Activated CD4-positive, alpha-beta T cell treated with anti-CD3 and anti-CD28 coated beads, Interleukin-2, amount 50 U/mL, for 48 hours (primary cell): ENCODE measurements at regions not wholly inside any gene's neighbourhood (a gene's known extent, or its start where the extent isn't known, plus 50 kb on each side); places are given as distances from the start of the nearest gene placed in this dataset.
A peak's percentile ranks its signal among the peaks of the same experiment; 100 is the strongest.

ENCODE experiments used
- DNase-seq, 2 experiments: peaks; one replicate each; pipeline ENCODE4 v3.0.0-alpha.2; 2020

DNA sequence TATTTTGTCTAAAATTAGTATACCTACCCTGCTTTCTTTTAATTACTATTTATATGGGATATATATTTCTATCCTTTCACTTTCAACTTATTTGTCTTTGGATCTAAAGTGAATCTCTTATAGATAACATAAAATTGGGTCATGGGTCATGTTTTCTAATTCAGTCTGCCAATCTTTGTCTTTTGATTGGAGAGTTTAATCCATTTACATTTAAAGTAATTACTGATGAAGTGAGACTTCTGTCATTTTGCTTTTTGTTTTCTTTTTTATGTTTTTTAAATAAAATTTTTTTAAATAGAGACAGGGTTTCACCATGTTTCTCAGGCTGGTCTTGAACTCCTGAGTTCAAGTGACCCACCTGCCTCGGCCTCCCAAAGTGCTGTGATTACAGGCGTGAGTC, 50.5 kb upstream of the PRDM1 start:
- DNase-seq: no peak

DNA sequence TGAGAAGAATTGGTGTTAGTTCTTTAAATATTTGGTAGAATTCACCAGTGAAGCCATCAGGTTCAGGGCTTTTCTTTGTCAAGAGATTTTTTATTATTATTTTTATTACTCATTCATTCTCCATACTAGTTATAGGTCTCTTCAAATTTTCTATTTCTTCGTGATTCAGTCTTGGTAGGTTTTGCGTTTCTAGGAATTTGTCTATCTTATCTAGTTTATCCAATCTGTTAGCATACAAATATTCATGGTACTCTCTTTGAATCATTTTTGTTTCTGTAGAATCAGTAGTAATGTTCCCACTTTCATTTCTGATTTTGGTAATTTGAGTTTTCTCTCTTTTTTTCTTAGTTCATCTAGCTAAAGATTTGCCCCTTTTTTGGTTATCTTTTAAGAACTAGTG, 52.3 kb upstream of the PRDM1 start:
- no peak for DNase-seq

DNA sequence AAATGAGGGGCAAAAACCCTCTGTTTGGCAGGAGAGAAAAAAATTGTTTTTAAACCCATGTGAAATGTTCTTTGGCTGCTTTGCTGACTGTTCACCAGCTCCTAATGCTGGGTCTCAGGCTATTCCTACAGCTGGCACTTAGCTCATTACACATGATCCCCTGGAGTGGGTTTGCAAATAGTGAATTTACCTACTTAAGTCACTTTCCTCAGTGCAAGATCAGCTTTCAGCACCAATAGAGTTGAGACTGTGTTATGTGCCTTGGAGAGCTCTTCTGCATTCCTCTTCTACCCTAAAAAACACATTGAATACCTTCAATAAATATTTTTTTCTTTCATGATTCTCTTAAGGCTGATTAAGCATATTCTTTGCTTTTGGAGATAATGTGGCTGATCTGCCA, 58.4 kb upstream of the PRDM1 start:
- DNase-seq: no peak

DNA sequence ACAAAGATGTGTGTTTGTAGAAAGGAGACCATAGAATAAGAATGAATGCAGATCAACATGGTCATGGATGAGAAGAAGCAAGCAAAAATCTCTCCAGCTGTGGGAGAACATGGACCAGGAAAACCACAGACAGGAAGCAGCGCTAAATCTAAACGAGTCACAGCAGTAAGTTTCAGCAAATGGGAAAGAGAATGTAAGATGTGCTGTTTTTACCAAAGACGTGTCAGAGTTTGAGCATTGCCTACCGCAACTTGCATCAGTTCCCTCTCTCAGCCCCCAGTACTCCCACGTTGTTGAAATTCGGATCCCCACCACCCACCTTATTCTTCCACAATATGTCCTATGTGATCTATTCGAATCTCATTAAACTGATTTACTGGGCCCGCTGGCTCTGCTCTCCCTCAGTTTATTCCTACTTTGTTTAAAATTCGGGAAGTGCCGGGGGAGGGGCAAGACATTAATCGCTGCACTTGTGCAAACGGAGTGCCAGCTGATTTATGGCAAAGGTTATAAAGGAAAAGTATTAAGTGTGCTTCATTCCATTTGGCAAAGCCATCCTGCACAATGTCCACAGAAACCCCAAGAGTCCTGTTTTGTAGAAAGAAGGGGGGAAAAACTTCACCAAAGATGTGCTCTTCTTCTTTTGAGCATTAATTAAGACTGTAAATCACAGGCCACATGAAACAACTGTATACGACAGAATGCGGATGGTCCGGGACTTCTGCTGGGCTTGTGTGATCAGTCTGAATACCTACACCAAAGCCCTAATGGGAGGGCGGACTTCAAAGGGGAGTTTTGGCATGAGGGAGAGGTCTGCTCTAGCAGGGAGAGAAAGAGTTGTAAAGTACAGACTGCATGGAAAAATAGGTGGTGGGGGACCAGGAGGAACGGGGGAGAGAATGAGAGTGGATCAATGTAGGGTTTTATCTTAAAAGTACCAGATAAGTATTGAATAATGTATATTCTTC, 59.1 kb upstream of the PRDM1 start:
- DNase-seq: no peak

DNA sequence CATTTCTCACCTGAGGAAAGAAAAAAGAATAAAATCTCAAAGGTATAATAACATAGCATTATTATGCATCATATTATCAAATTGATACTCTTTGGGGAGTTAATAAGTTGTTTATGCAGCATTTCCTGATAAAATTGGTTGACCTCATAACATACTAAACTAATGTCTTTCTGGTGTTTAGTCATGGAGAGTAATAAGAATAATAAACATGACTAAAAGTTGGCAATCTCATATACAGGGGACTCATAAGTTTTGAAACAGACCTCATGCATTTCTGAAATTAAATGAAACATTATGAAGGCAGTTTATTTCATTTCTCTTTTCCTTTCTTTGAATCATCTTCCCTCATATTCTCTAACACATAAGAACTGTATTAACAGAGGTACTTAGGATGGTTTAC, 60.5 kb upstream of the PRDM1 start:
- no peak for DNase-seq

DNA sequence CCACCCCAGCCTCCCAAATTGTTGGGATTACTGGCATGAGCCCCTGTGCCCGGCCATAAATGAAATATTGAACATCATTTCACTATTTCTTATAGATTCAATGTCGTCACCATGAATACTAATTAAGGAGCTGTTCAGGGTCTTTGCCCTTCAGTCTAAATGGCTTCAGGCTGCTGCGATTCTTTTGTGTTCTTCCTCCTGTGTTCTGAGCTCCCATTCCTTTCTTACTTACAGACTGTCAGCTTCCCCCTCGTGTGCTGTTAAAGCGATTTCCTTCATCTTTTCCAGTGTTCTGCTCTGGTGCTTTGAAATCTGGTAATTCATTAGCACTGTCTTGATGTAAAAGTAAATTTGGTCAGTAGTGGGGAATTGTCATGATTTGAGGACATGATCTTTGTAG, 63.3 kb upstream of the PRDM1 start:
- no peak for DNase-seq

DNA sequence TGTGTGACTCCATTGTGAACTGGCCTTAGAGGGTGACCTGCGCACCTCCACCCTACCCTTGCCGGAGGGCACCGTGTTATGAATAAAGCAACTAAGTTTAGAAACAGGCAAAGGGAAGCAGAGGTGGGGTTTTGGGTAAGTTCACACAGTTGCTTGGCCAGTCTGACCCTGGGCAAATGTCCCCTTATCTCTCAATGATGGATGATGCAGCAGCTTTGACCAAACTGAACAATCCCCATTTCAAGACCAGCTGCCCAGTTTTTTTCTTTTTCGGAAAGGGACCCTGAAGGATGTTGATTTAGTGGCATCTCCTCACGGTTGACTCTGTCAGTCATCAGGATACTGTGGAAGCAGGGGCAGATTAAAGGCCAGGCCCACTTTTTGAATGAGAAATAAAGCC, 68.7 kb upstream of the PRDM1 start:
- DNase-seq: no peak

DNA sequence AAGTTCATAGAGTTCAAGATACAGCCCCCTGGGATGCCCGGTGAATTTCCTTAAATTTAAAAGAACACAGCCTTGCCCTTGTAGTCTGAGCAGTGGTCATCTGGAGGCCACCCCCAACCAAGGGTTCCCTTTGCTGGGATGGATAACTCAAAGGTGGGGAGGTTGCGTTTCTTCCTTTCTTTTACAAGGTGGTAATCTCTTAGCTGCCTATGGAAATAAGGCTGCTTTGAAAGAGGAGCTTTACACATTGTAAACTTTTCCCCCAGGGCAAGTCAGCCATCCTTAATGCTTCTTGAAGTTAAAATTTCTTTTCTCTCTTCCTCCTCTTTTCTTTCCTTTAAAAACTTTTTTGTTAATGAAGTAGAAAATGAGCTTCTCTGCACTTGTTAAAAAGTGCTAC, 71.2 kb upstream of the PRDM1 start:
- no peak for DNase-seq

DNA sequence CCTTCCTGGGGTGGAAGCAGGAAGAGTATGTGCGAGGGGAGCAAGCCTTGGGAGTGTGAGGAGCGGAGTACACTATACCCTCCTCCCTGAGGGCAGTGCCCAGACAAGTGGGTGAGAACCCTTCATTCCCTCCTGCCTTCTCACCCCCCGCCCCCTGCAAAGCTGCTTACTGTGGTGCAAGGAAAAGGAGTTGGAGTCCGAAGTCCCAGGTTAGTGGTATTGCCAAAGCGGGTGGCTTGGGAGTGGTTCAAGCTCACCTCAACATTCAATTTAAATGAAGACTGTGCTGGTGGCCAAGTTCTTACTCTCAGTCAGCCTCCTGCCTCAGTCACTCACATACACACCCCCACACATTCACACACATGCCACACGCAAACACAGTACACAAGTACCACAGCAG, 74.7 kb upstream of the PRDM1 start:
- DNase-seq: no peak

DNA sequence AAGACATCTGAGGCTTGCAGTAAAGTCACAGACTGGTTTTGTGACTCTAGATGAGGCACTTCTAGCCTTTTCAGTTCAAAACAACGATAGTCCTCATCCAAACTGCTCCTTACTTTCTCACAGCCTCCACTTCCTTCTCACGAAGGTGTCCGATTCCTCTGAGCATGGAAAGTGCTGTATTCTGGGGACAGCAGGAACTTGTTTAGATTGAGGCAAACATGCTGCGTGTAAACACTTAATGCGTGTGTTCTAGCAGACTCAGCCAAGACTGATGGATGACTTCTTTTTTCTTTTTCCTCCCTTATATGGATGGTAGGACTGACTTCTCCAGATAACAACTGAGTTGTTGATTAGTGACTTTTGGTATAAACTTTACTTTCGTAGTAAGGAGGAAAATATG, 80.2 kb upstream of the PRDM1 start:
- no peak for DNase-seq

DNA sequence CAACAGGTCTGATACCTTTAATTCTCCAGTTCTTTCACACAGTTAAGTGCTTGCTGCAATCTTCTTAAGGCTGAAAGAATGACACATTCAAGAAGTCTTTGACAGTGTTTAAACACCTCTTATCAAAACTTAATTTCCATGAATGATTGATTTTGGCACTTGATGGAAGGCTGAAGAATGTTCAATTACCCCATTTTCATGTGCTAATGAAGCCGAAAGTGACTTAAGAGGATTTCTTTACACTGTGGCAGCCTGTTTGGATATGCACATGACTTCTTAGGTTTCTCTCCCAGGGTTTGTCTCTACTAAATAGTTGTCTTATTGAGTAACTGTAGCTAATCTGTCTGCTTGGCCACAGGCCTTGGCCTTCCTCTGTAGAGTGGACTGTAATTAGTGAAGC, 81.1 kb upstream of the PRDM1 start:
- no peak for DNase-seq

DNA sequence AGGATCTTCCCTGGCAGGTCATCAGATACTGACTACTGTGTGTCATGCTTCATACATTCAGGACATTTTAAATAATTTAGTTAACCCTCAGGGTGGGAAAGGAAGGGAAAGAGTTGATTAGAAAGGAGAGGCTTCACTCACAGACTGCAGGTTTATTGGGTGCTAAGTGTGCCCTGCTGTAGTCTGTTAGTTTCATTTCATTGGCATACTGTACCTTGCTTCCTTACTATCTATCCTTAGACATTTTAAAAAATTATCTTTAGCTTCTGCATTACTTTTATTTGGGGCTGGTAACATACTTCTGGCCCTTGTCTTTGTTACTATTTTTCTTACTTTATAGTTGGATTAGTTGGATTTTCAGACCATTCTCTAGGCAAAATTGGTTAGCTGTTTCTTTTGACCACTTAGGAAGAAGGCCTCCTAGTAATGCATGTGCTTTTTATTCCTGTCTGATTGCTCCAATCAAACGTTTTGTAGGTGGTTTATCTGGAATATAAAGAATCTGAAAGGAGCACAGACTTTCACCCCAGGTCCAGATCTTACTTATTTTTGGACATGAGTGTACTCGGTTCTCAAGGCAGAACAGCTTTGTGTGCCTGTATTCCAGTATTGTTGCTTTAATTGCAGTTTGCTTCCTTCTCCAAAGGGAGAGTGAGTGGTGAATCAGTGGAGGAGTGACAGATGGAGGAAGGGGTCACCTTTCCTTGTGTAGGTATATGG, 82.7 kb upstream of the PRDM1 start:
- DNase-seq: no peak

DNA sequence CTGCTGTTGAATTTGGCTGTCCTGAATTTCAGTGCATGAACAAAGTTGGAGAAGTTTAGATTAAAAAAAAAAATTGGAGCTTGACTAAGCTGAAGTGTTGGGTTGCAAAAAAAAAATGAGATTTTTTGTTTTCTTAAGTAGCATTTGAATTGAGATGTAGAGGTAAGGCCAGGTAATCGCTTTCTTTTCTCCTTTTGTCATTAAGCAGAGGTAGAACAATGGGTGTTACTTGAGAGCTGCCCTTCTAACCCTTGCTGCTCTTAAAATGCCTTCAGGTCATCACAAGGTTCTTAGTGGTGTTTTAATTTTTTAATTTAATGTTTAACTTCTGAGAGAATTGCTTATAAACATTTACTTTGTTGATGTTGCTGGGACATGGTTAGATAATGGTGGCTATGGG, 84.1 kb upstream of the PRDM1 start:
- DNase-seq: no peak

DNA sequence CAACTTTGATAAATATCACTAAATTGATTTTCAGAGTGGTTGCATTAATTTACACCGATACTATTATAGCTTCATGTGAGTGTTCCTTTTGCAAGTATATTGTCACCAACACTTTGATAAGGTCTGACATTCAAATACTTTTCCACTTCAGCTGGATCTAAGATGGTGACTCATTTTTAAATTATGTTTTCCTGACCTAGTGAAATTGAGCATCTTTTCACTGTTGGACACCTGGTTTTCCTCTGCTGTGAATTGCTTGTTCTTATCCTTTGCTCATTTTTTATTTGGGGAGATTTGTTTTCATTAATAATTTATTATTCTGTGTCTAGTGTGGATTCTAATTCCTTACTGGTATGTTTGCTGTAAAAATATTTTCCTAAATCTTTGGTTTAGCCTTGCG, 85.2 kb upstream of the PRDM1 start:
- no peak for DNase-seq

DNA sequence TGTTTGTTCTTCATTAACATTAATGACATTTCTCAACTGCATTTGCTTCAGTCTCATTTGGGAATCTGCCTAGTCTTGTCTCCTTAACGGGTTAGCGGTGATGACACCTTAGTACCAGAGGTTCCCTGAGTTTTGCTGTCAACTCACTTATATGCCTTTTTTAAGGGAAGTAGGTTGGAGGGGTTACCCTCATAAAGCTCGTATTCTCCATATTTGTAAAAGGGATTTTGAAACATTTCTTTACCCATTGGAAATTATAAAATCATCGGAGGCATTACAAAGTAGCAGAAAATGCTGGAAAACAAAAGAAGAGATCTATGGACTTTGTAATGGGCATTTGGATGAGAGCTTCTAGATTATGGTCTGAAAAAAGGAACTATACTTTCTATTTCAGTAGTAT, 88.7 kb upstream of the PRDM1 start:
- no peak for DNase-seq

DNA sequence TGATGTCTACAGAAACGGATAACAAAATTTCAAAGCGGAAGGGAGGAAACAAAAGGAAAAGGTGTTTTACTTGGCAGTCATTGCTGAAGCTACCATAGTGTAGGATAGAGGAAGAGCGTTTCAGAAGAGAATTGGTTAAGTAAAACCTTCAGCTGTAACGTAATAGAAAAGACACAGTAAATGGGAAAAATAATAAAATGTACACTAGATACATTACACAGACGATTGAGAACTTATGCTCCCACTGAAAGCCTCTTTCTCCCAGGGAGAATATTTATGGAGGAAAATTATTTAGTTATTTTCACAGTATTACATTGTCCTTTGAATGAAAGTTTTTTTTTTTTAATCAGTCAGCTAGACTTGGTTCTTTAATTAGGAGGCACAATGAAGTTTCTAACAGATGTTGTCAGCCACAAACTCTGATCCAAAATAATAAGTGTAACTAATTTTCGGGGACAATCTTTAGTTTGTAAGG, 90.7 kb upstream of the PRDM1 start:
- DNase-seq: no peak

DNA sequence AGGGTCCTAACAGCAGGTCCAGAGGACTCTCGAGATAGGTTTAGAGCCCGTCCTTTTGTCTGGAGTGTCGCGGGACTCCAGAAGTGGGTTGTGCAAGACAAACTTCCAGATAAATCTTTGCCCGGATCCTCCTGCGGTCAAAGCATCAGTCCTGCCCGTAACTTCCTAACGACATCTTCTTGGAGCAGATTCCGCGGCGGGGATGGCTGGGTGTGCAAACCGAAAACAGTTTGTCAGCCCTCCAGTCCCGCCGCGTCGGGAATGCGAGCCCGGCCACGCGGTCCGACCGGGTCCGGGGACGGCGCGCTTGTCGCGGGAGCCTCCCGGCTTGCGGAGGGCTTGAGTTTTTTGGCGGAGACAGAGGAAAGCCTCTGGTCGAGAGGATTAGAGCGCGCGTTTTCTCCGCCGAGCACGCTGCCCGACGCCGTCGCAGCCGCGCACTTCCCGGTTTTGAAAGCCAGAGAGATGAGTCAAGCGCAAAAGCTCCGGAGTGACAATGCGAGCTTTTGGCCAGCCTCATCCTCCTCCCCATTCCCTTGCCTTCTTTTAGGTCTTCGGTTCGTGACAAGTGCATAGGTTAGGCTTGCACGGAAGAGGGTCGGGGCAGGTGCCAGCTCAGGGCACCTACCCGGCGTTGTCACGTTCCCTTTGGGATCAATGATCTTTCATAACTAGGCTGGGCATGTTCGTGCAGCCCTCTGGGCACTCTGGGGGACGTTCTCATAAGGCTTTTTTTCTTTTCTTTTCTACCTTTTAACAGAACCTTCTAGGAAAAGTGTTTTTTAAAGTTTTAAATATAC, 91.3 kb upstream of the PRDM1 start:
- DNase-seq: peak; percentile 66 to 71

DNA sequence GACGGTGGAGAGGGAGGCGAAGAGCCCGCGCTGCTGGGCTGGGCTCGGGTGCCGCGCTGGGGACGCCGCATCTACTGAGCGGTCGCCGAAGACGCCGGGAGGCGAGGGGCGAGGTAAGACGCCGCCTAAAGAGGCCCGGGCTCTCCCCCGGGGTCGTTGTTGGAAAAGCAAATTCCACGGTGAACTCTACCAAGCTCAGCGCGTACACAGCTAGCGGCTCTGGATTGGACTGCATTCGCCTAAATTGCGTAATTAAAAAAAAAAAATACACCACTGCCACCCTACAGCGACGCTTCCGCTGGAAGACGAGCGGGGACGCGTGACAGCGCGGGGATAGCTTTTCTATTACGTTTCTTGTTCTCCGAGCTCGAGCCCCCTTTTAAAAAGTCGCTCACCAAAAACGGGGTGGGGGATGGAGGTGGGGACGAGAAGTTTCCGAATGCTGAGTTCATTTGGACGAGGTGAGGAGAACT, 92.0 kb upstream of the PRDM1 start:
- peak; percentile 41 to 53 for DNase-seq

DNA sequence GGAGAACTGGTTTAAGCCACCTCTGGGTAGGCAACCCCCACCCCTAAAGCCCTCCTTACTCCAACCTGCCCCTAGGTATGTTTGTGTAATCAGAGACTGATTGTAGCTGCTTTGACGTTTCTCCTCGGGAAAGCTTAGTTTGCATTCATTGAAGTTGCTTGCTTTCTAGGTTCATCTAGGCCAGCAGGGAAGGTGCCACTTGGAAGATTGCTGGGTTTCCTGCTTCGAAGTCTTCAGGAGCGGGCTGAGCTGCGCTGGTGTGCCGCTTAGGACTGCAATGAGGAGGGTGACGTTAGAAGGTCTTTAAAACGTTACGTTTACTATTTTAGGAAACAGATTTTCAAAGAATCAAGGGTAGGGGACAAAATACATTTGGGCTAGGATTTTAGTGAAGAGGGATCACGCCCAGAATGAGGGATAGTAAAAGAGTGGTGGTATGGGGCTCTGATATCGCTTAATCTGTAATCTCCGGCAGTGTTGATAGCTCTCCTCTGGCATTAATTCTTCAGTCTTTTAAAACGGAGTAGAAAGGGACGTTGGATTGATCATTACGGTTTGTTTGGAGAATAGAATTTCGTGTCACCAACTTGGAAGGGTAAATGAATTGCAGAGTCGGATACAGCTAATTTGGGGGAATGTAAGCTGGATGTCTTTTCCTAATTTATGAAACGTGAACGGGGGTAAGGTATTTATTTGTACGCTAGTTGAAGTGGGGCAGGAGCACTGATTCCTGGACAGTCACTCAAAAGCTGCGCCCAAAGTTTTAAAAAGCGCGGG, 92.6 kb upstream of the PRDM1 start:
- no peak for DNase-seq

DNA sequence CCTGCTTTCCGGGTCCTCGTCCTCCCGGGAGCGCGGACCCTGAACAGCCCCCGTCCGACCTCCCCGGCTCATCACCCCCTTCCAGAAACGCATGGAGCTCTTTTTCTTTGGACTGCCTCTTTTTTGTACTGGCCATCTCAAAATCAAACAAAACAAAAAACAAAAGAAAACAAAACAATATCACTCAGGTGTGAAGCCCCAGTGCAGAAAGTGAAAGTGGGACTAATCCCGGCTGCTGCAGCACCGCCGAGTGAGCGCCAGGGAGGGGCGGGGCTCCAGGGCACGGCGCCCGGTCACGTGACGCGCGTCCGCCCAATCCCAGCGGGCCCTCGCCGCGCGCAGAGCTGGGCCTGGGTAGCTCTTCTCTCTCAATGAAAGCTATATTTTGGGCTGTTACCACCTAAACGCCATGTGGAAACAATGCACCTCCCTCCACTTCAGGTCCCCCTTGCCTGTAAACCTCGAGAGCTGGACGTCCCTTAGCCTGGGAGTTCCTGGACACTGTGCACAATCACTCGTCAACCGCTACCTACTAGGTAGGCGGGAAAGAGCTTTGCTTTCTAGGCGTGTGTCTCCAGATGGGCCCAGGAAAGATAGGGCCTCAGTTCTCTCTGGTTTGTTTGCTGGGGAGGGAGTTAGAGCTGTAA, 93.7 kb upstream of the PRDM1 start:
- DNase-seq: peak; percentile 84 to 87

DNA sequence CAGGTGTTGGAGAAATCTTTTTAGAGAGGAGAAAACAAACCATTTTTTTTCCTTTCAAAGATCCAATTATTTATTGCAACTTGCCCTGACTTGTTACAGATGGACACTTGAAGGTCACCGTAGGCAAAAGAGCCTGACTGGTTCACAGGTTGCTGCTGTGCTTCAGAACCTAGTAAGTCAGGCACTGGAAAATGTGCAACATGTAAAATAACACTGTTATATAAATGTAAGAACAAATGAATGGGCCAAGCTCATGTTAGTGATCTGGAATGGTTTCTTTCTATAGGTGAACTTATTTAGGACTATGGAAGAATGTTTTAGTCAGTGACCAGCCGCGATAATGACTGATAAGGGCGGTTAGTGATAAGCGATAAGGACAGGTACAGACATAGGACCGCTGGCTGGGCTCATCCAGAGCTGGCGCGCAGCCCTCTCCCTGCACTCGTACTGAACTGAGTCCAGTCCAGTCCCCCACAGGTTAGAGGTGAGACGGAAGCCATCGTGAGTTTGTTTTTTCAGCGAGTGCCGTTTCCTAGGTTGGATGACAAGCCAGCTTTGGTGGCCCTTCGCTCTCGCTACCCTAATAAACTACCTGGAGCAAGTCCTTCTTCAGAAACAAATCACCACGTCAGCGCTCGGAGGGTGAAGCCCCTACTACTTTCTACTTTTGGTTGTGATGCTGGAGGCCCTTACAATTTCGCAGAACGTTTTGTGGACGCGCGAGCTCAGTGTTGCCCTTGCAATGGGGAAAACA, 94.4 kb upstream of the PRDM1 start:
- DNase-seq: peak; percentile 39 to 42
